ENCODE measurements at regions not wholly inside any gene's neighbourhood (a gene's known extent, or its start where the extent isn't known, plus 50 kb on each side); places are given as distances from the start of the nearest gene placed in this dataset.
A peak's percentile ranks its signal among the peaks of the same experiment; 100 is the strongest.

DNA sequence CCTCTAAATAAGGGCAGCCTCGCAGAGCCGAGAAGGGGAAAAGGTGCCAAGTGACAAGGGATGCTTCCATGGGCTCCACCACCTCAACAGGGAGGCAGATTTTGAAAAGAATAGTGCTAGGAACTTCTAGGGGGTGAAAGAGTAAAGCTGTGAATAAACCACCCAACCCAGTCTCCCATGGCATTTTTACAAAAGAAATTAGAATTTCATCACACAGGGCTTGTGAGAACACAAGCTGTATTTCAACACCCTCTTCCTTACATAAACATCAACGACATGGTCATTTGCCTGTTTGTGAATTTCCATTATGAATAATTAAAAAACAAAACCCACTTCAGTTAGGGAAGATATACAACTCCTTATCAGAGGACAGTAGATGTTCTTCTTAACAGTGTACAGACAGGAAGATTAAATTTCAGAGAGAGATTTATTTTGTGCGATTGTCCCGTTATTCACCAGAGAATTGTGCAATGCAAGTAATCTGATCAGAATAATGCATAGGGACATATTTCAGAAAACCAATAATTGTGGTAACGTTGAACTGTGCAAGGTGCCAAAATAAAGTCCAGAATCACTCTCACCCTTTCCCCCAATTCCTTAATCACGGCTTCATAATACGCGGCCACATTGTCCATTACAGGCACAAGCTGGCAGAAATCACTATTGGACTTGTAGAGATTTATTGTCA is 207.8 kb upstream of the MGMT start:
- intact Hi-C loops (cut with micrococcal nuclease), result loop anchor here (2.0 kb wide), 2 partner anchors 62 to 70 kb away; no protein-coding TSS in a partner anchor
- Histone ChIP-seq H3K79me2 (ENCODE audit: control insufficient read depth, insufficient read depth, low read length) (no peaks in the 10 kb centered on the region), H3K4me3 (replicated peaks in 1 of 3; ENCODE audit: insufficient read depth in 1 of 3, low read depth in 1 of 3, low read length in 3 of 3) (no peak overlapping the region), H3K9ac (replicated peaks; ENCODE audit: extremely low read depth, insufficient read depth, low read length) (no peak overlapping the region), H2AFZ (ENCODE audit: low read depth, low read length) (peak overlapping the region; percentile 90), H3K27me3 (ENCODE audit: control insufficient read depth in 2 of 2, insufficient read depth in 2 of 2, low read length in 2 of 2) (no peaks in the 10 kb centered on the region), H3K9me3 (replicated peaks; ENCODE audit: control insufficient read depth, insufficient read depth, low read length) (no peaks in the 10 kb centered on the region), H4K20me1 (replicated peaks; ENCODE audit: control insufficient read depth, extremely low read depth, insufficient read depth, low read length) (no peaks in the 10 kb centered on the region), H3K4me2 (ENCODE audit: insufficient read depth, low read length) (peak overlapping the region; percentile 77), H3K9me1 (replicated peaks; ENCODE audit: control insufficient read depth, extremely low read depth, insufficient read depth, low read length) (no peaks in the 10 kb centered on the region), H3K36me3 (ENCODE audit: control insufficient read depth in 2 of 2, extremely low read depth in 1 of 2, insufficient read depth in 2 of 2, low read length in 2 of 2) (no peaks in the 10 kb centered on the region), H3K27ac (ENCODE audit: insufficient read depth, low read depth, low read length) (peak overlapping the region; percentile 30), H3K4me1 (ENCODE audit: control insufficient read depth, extremely low read depth, insufficient read depth, low read length) (peaks cover 17% of the 10 kb centered on the region)
- ChIA-PET POLR2A (interaction anchor here (0.6 kb wide), 1 partner anchor 197 kb away, joined by 3 read pairs; no protein-coding TSS in a partner anchor), CTCF (interaction anchor here (0.8 to 1.5 kb wide), 3 partner anchors 73 to 228 kb away, joined by 3 to 6 read pairs (median 6); no protein-coding TSS in a partner anchor)
- FAIRE-seq (peak; percentile 55), DNase-seq (ENCODE audit: low read depth, low spot score) (peak; percentile 48)
- dilution Hi-C loops (cut with MboI; ENCODE audit: extremely low pct_ligation_motif_present, low sequenced_read_pairs), result no loop called here
- BruUV-seq (replicated peaks), result no TSS peak
- TF ChIP-seq POLR2AphosphoS5 (IDR thresholded peaks at IDR 0.05; ENCODE audit: insufficient read depth, low read depth, low read length) (no peak), JUN (IDR thresholded peaks at IDR 0.05; ENCODE audit: borderline replicate concordance, insufficient read depth, insufficient read length, low read depth) (no peak), CTCF (IDR thresholded peaks at IDR 0.05; ENCODE audit: extremely low read depth in 1 of 2, insufficient read depth in 1 of 2, low read depth in 1 of 2, low read length in 2 of 2) (no peak), MYC (IDR thresholded peaks at IDR 0.05; ENCODE audit: low read depth, low read length) (no peak)

DNA sequence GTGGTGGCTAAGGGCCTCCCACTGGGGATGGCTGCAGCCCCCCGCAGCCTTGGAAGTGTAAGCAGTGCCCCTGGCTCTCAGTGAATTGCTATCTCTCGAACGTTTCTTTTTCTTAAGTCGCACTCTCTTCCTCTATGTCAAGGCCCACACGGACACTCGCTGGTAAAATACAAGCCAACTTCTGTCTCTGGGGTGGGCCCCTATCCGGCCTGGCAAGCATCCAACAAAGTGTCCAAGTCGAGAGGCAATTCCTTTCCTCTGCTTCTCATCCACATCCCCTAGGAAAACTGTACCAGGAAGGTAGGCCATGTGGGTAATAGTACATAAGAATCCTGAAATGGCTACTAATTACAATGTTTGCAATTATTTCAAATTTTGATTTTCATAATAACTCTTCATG is 194.9 kb upstream of the MGMT start:
- no peak overlapping the region for H3K4me2 ChIP-seq (ENCODE audit: insufficient read depth, low read length)
- intact Hi-C loops (cut with micrococcal nuclease) (no loop called here), dilution Hi-C loops (cut with MboI; ENCODE audit: extremely low pct_ligation_motif_present, low sequenced_read_pairs) (no loop called here)
- H3K9me3 ChIP-seq (replicated peaks; ENCODE audit: control insufficient read depth, insufficient read depth, low read length), result no peaks in the 10 kb centered on the region
- no peaks in the 10 kb centered on the region for H3K36me3 ChIP-seq (ENCODE audit: control insufficient read depth in 2 of 2, extremely low read depth in 1 of 2, insufficient read depth in 2 of 2, low read length in 2 of 2)
- TF ChIP-seq MAX (IDR thresholded peaks at IDR 0.05; ENCODE audit: insufficient read depth, insufficient read length) (no peak), POLR2AphosphoS5 (IDR thresholded peaks at IDR 0.05; ENCODE audit: insufficient read depth, low read depth, low read length) (no peak), GATA2 (IDR thresholded peaks at IDR 0.05; ENCODE audit: insufficient read depth, insufficient read length, low read depth, low read length) (no peak)
- BruUV-seq (replicated peaks), result no TSS peak
- ChIA-PET CTCF (no interaction called here), POLR2A (no interaction called here)
- H3K4me1 ChIP-seq (ENCODE audit: control insufficient read depth, extremely low read depth, insufficient read depth, low read length), result no peaks in the 10 kb centered on the region
- H3K79me2 ChIP-seq (ENCODE audit: control insufficient read depth, insufficient read depth, low read length), result no peaks in the 10 kb centered on the region
- H2AFZ ChIP-seq (ENCODE audit: low read depth, low read length), result no peak overlapping the region
- FAIRE-seq (no peak), DNase-seq (ENCODE audit: low read depth, low spot score) (peak; percentile 4)
- no peaks in the 10 kb centered on the region for H4K20me1 ChIP-seq (replicated peaks; ENCODE audit: control insufficient read depth, extremely low read depth, insufficient read depth, low read length)
- no peak overlapping the region for H3K9ac ChIP-seq (replicated peaks; ENCODE audit: extremely low read depth, insufficient read depth, low read length)
- H3K4me3 ChIP-seq (replicated peaks in 1 of 3; ENCODE audit: insufficient read depth in 1 of 3, low read depth in 1 of 3, low read length in 3 of 3), result no peak overlapping the region
- no peaks in the 10 kb centered on the region for H3K27me3 ChIP-seq (ENCODE audit: control insufficient read depth in 2 of 2, insufficient read depth in 2 of 2, low read length in 2 of 2)
- no peak overlapping the region for H3K27ac ChIP-seq (ENCODE audit: insufficient read depth, low read depth, low read length)
- no peaks in the 10 kb centered on the region for H3K9me1 ChIP-seq (replicated peaks; ENCODE audit: control insufficient read depth, extremely low read depth, insufficient read depth, low read length)
